ENCODE measurements at regions not wholly inside any gene's neighbourhood (a gene's known extent, or its start where the extent isn't known, plus 50 kb on each side); places are given as distances from the start of the nearest gene placed in this dataset.

GRCh38 chr7:142329062-142329790 lies 71.4 kb upstream of the PRSS58 start:
- TF ChIP-seq POLR2A (IDR thresholded peaks at IDR 0.05; ENCODE audit: low read depth, low read length) (no peak), RCOR1 (IDR thresholded peaks at IDR 0.05; ENCODE audit: insufficient replicate concordance, low read length) (no peak), SMC3 (IDR thresholded peaks at IDR 0.05; ENCODE audit: low read depth, low read length) (no peak), CTCF (conservative IDR thresholded peaks at IDR 0.05; ENCODE audit: low read depth, low read length) (no peak), FOS (IDR thresholded peaks at IDR 0.05; ENCODE audit: low read depth, low read length) (no peak), USF2 (IDR thresholded peaks at IDR 0.05; ENCODE audit: low read depth, low read length) (no peak), NFE2L2 (IDR thresholded peaks at IDR 0.05; ENCODE audit: low read depth, low read length) (no peak)
